ENCODE measurements at regions not wholly inside any gene's neighbourhood (a gene's known extent, or its start where the extent isn't known, plus 50 kb on each side); places are given as distances from the start of the nearest gene placed in this dataset.

DNA sequence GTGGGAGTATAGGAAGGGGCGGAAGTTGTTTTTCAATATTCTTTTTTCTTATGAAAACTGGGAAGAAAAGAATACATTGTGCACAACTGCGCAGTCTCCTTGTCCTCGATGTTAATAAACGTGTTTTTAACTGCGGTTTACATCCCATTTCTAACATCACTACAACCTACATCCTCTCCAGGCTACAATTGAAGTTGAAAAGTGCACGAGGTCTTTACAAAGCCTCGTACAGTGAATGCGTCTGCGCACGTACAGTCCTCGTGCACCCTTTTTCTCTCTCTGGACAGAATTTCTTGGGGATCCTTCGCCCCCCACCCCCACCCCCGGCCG lies 102.4 kb downstream of the WT1 start:
- TF ChIP-seq JUND (IDR thresholded peaks at IDR 0.05) (no peak), YY1 (IDR thresholded peaks at IDR 0.05; ENCODE audit: low read depth) (no peak), EP300 (IDR thresholded peaks at IDR 0.05; ENCODE audit: borderline replicate concordance in 1 of 2, low read depth in 1 of 2, low read length in 1 of 2) (no peak), NFIC (IDR thresholded peaks at IDR 0.05; ENCODE audit: borderline replicate concordance) (no peak)
- TF ChIP-seq, protein P1, sequence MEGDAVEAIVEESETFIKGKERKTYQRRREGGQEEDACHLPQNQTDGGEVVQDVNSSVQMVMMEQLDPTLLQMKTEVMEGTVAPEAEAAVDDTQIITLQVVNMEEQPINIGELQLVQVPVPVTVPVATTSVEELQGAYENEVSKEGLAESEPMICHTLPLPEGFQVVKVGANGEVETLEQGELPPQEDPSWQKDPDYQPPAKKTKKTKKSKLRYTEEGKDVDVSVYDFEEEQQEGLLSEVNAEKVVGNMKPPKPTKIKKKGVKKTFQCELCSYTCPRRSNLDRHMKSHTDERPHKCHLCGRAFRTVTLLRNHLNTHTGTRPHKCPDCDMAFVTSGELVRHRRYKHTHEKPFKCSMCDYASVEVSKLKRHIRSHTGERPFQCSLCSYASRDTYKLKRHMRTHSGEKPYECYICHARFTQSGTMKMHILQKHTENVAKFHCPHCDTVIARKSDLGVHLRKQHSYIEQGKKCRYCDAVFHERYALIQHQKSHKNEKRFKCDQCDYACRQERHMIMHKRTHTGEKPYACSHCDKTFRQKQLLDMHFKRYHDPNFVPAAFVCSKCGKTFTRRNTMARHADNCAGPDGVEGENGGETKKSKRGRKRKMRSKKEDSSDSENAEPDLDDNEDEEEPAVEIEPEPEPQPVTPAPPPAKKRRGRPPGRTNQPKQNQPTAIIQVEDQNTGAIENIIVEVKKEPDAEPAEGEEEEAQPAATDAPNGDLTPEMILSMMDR (IDR thresholded peaks at IDR 0.05), result no peak
- TF ChIP-seq, protein P2, sequence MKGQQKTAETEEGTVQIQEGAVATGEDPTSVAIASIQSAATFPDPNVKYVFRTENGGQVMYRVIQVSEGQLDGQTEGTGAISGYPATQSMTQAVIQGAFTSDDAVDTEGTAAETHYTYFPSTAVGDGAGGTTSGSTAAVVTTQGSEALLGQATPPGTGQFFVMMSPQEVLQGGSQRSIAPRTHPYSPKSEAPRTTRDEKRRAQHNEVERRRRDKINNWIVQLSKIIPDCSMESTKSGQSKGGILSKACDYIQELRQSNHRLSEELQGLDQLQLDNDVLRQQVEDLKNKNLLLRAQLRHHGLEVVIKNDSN (IDR thresholded peaks at IDR 0.05; ENCODE audit: borderline replicate concordance, low read depth), result no peak
